ENCODE measurements at regions not wholly inside any gene's neighbourhood (a gene's known extent, or its start where the extent isn't known, plus 50 kb on each side); places are given as distances from the start of the nearest gene placed in this dataset.

DNA sequence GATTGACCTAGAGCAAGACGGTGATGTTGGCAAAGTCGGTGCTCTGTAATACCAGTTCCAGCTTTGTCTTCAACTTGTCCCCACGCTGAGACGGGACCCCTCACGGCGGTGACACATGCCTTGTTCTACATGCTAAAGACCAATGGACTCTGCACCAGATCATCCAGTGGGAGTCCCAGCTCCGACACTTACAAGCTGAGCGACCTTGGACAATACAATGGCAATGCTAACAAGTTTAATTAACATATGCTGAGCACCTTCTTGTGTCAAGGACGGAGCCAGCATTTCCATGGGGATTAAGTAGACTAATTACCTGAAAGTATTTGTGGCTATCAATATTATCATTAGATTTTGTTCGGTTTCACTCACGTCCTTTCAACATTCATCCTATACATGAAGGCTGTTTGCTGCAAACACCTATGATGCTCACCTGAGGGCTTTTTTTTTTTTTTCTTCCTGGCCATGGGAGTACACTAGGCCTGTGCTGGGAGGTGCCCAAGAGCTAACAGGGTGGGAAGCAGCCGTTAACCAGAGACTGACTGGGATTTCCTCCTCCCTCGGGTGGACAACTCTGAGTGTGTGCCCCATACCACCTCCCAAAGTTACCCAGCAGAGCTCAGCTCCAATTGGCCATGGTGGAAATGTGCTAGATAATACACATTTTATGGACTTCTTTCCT is 308.6 kb upstream of the ZFHX3 start:
- no peak for DNase-seq (ENCODE audit: low spot score)

DNA sequence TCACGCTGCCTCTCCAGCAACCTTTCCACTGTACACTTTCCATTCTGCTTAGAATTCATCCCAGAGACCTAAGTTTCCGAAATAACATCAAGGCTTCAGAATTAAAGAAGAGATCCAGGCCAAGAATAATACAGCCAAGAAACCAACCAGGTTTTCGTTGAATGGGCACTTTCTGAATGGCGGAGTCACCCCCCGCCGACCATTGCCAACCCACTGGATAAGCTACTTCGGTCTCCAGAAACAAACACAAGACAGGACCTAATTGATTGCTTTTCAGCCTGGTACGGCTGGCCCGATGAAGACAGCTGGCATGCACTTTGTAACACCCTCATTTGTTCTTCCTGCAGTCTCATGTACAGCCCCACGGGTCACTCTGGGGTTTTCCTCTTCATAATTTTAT is 308.1 kb upstream of the ZFHX3 start:
- no peak for DNase-seq (ENCODE audit: low spot score)

DNA sequence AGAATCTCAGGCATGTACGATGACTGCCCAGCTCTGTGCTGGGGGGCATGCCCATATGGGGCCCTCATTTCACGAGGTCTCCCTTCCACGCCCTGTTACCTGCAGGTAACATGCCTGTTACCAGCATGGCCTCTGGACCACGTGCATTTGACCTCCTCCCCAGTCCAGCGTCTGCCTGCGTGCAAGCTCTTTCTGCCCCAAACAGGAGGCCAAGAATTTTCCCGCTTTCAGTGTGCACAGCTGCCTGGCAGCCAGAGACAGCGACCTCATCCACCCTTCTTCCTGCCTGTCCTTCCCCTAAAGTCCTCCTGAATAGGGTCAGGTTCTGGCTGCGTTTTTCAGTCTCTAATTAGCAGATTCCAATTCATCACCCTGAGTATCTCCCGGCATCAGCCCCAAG is 306.5 kb upstream of the ZFHX3 start:
- DNase-seq (ENCODE audit: low spot score), result no peak

DNA sequence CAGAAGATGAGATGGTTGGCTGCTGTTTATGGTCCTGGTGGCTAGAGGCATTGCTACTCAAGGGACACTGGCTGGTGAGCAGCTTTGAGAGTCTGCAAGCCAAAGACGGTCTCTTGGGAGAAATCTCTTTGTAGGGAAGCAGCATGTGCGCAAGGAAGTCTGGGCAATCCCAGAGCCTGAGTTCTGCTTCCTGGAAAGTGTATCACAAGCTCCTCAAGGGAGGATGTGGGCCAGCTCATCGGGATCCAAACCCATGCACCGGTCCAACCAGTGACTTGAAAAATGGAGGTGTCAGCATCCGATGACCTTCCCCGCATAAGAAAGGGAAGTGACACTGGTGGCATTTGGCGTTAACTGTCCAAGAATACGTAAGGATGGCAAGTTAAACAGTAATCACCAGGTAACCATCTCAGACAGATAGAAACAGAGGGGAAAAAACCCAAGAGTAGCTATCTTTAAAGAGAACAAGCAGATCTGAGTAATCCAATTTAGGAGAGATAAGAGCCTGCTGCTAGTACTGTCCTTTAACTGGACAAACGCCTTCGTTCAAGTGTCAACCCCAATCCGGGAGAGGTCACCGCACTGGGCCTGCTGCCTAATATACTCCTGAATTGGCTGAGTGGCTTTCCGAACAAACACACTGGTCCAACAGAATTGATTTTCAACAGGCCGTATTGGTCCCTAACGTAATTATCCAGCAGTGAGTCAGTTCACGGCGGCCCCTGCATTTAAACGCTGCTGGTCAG is 303.0 kb upstream of the ZFHX3 start:
- DNase-seq (ENCODE audit: low spot score), result no peak

DNA sequence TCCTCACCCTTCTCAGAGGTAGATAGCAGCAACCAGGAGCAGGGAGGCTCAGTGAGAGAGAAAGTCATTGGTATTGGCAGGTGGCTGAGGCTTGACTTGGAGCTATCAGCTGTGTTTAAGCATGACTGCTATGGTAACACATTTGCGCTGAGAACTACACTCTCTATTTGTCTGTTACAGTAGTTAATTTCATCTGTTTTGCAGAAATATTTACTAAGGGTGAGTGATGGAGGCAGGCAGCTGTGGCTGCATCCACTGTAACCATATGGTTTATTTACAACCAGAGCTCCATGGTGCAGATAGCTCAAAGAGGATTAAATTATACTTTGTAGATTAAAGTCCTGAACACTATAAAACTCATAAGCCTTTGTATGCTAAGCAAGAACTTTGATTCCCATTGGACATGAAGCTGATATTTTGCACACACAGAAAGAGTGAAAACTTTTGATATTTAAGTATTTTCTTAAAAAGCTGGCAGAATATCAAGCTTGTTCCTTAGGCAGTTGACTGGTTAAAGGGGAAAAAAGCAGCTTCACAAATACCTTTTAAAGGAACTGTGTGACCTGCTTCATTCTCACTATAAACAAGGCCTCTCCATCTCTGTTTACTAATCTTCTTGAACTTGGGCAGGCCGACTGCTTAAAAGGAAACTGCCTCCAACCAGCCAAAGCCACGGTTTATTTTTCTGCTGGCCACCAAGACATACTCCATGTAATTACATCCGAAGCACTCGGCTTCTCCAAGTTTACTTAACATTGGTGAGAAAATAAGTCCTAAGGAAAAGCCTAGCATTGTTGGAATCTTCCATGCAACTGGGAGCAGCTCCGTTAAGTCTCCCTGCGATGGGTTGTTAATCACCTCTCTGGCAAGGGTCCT is 299.8 kb upstream of the ZFHX3 start:
- DNase-seq (ENCODE audit: low spot score), result peak; percentile 28

DNA sequence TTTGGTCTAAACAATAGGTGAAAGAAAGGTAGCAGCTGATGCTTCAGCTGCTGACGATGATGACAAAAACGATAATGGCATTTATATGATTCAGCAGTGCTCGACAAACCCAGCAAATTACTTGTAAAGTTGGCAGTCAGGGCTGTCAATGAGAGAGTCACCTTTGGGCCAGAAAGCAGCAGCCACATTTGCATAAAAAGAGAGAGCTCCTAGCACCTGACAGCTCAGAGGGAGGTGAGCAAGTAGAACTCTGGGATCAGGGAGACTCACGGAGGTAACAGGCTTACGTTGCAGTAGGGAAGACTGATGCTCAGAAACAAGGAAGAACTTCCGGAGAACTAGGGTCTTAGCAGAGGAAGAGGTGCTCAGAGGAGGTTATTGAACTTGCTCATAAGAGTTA is 291.9 kb upstream of the ZFHX3 start:
- no peak for DNase-seq (ENCODE audit: low spot score)

DNA sequence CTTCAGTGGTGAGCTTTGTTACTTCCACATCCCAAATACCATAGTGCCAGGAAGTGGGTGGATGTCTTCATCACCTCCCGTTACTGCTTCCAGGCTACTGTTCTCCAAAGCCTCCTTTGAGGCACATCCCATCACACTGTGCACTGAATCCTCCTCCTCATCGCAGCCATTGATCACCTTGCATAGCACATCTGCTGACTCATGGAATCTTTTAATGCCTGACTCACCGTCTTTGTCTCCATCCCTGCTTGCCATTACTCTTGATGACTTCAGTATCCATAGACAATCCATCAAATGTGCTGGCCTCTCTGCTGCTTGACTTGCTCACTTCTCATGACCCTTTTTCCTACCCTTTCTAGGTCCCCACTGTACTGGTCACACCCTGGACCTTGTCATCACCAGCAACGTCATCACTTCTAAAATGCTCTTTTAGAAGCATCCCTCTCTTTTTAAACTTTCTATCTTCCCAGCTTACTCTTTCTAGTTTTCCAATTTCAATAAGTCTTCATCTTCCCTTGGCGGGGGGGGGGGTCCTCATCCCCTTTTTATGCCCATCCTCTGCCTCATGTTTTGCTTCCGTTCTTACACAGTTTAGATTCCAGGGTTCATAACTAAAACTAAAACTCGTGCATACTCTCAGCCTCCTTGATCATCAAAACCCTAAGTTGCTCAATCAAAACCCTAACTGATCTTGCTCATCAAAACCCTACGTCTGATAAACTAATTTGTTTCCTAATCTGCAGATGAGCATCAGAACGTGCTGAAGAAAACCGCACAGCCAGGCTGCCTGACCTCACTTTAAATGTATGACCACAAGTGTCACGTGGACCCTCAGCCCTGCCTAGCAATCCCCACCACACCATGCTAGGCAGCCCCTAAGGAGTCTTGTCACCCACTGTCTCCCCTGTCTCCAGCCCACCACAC is 289.7 kb upstream of the ZFHX3 start:
- DNase-seq (ENCODE audit: low spot score), result no peak

DNA sequence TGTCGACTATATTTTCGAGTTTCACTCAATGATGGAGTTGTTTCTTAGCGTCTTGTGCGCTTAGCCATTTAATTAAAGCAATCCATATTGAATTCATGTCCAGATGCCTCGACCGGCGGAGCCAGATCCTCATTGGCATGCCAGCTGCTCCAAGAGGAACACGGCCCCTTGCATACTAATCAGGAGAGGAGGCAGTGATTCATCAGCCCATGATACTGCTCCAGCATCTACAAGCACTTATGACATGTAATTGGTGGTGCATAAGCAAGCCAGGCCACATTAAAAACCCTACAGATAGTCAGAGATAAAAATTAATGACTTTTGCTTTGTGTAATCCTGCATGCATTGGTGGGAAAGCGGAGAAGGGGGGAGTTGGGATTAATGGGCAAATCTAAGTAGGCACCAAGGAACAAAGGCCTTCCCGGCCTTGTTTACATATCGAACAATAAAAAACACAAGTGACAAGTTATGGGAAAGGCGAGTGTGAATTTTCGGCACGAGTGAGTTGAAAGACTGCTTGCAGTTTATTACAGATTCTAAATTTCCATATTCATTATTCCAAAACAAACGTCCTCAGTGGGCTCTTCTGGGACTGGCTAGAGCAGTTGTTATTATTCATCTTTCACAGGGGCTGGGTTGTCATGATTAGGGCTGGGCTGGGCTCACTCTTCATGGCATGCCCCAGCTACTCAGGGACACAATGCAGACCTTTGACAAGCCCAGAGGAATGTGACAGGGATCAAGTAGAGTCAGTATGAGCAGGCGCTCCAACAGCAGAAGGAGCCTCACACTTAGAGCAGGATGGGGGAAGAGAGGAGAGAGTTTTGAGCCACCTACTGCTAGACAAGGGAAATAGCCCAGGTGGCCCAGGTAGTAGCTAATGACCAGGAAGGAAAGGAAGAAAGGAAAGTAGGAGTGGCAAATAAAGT is 281.7 kb upstream of the ZFHX3 start:
- no peak for DNase-seq (ENCODE audit: low spot score)

DNA sequence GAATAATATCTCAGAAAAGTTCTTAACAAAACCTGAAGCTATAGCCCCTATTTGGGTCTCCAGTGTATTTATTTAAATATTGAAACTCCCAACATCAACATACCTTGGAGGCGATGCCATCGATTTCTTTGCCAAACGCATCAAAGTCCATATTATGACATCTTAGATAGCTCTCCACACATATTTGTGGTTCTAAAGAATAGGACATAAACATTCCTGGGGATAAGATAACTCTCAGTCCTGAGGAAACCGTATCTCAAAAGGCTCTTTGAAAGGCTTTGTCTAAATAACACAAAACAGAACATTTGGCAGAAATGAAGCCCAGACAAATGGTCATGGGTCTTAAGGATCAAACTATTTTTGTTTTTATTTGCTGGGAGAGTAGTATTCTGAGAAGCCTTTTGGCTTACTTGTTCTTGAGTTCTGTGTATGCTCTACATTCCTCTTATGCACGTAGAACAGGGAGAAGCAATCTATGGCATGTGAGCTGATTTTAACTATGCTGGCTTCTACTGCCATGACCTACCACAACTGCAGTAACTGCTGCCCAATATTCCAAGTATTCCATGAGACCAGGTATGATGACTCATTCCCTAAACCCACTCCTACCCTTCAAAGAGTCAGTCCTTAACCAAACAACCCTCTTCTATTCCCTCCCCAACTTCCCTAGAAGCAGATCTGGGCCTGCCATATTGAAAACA is 279.0 kb upstream of the ZFHX3 start:
- DNase-seq (ENCODE audit: low spot score), result no peak

DNA sequence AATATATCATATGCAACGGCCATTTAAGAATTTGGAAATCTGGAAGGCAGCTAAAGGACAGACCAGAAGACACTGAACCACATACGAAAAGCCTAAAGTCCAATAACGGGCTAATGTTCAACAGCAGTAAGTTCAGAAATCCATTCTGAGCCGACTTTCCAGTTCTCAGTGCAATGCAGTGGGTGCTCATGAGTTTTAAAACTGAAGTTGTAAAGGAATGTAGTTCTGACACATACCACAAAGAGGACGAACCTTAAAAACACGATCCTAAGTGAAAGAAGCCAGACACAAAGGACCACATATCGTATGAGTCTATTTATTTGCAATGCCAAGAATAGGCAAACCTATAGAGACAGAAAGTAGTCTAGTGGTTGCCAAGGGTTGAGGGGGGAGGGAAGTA is 278.3 kb upstream of the ZFHX3 start:
- DNase-seq (ENCODE audit: low spot score), result no peak

DNA sequence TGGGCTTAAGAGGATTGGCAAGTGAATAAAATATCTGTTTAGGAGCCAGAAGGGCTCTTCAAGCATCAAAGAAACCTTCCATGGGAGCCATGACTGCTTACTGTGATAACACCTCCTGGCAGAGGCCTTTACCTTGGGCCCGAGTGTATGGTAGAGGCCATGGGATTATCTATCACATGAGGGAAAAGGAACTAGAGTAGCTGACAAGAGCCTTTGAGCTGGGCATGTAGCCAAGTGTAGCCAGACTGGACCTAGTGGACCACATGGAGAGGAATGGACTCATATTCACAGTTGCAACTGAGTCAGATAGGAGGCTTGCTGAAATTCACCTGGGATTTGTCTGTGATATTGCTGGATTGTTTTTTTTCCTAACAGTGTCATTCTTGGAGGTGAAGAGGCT is 276.0 kb upstream of the ZFHX3 start:
- peak; percentile 13 for DNase-seq (ENCODE audit: low spot score)

DNA sequence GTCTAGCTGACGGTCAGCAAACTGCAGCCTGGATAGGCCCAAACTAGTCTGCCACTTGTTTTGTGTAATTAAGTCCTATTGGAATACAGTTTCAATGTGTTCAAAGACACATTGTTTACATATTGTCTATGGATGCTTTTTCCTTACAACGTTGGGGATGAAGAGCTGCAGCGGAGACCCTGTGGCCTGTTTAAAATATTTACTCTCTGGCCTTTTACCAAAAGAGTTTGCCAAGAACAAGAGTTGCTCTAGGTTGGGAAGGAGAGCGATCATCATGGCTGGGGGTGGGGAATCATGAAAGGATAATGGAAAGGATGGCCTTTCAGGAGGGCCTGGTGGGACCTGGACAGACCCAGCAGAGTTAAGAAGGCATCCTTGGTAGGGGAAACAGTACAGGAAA is 274.9 kb upstream of the ZFHX3 start:
- no peak for DNase-seq (ENCODE audit: low spot score)

DNA sequence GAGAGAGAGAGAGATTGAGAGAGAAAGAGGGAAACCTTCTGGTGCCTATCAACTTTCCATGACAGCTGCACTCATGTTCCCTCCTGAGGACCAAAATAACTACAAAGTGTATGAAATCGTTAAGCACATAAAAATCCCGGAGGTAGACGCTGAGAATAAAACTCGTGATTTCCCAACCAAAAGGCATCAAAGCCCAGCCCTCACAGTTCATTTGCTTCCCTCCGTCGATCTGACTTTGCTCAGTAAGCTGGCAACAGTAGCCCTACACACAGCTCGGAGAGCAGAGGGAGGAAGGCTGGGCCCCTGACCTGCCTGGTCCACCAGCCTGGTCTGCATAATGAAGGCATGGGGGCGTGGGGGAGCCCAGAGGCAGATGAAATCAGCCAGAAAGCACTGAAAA is 273.9 kb upstream of the ZFHX3 start:
- no peak for DNase-seq (ENCODE audit: low spot score)

DNA sequence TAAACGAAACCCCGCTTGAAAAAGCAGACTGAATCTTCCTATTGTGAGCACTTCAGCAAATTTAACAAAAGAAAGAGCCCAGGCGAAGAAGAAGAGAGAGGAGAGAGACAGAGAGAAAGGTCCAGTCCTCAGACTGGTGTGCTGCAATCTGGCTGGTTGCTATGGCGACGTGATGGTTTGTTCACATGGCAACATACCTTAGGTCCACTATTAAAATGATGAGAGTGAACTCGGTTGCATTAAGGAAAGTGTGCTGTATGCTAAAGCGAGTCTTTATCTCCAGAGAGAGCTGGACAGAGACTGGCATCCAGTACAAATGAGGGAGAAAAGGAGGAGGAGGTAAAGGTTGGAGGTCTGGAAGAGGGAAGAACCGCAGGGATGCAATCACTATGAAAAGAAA is 271.8 kb upstream of the ZFHX3 start:
- DNase-seq (ENCODE audit: low spot score), result no peak

DNA sequence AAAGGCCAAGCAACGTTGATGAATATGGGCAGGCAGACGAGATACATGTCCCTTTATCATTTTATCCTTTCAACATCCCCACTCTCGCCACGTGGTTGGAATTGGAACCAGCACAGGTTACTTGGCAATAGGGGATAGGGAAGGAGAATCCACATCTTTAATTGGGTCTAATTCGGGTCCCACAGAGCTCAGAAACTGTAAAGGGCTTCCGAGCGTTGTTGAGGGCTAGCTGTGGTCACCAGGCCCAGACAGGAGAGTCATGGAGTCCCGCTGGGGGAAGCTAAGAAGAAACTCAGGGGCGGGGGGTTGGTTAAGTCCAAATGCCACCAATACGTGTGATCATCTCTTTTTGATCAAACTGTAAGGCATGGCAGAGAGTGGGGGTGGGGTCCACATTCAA is 271.3 kb upstream of the ZFHX3 start:
- DNase-seq (ENCODE audit: low spot score), result no peak

DNA sequence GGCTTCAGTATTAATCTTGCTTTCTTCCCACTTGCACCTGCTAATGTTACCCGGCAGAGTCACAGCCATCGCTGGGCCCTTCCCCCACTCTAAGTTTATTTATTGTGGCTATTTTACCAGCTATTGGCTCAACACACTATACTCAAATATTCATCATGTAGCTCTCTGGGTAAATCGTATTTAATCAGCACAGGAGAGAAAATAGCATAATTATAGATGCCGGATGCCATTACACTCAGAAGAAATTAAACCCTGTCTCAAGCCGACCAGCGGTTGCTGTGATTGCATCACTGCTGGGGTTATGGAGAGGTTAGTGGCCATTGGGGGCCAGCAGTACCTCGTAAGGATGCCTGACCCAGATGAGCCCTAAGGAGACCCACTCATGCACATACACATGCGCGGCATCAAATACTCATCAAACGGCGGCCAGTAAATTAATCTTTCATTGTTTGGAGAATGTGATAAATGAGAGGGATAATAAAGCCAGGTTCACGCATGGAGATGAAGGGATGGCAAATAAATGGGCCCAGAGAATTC is 269.5 kb upstream of the ZFHX3 start:
- no peak for DNase-seq (ENCODE audit: low spot score)

DNA sequence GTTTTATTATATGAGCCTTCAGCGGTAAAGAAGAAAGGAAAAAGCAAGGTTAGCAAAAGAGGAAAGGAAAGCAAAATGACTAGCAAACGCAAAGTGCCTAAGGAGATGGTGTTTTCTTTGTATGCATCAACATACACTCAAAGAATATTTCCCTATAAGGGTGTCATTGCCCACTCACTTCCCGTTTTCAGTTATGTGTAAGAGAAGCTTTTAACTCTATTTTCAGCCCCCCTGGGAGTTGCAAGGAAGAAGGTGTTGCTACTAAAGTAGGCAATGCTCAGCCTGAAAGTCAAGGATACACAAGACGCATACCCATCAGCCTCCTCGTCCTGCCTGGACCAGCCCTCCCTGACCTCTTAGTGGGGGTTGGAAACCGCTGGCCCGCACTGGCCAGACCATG is 267.7 kb upstream of the ZFHX3 start:
- no peak for DNase-seq (ENCODE audit: low spot score)

DNA sequence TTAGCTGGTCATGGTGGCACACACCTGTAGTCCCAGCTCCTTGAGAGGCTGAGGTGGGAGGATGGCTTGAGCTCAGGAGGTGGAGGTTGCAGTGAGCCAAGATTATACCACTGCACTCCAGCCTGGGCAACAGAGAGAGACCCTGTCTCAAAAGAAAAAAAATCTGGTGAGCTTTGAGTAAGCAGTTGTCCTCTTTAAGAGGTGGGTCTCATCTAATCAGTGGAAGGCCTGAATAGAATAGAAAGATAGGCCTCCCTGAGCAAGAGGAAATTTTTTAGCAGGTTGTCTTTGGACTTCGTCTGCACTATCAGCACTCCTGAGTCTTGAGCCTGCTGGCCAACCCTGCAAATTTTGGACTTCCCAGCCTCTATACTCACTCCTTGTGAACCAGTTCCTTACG is 266.0 kb upstream of the ZFHX3 start:
- DNase-seq (ENCODE audit: low spot score), result no peak

DNA sequence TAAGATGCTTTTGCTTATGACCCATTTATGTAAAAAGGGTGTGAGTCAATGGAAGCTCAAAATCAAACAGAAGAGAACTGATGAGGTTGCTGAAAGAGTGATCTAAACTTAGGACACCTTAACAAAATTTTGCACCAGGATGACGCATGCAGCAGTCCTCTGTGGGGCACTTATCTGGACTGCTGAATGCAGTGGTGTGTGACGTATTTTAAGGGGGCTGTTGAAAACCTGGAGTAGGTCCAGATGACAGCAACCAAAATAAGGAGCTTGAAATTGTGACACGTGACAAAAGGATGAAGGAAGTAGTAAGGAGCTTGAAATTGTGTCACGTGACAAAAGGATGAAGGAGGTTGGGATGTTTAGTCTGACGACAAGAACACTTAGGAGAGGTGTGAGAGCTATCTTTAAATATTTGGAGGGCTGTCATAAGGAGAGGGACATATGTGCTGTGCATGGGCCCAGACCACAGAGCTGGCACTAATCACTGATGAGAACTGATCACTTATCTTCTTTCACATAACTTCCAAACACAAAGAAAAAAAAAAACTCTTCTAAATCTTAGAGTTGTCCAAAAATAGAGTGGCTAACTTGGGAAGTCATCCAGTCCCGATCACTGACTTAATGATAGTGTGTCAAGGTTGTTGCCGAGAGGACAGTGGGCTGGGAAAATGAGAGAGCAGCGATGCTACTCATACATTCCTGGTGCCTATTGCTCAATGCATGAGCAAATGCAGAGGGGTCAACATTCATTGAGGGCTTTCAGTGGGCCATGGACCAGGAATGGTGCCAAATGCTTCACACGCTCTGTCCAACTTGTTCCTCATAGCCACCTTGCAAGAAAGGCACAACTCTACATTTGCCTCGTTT is 264.2 kb upstream of the ZFHX3 start:
- DNase-seq (ENCODE audit: low spot score), result no peak
